C4-2B (cell line): ENCODE measurements at regions not wholly inside any gene's neighbourhood (a gene's known extent, or its start where the extent isn't known, plus 50 kb on each side); places are given as distances from the start of the nearest gene placed in this dataset.

Experiments used
- ZFX ChIP-seq: fragments of 450-650 bp; IDR thresholded peaks from 2 replicates; pipeline ENCODE4 v1.6.1; 2017
- TF ChIP-seq, protein P1 (sequence below): fragments of 450-650 bp; conservative IDR thresholded peaks from 2 replicates; pipeline ENCODE4 v1.5.1; 2017; ENCODE audit warnings: mild to moderate bottlenecking

DNA sequence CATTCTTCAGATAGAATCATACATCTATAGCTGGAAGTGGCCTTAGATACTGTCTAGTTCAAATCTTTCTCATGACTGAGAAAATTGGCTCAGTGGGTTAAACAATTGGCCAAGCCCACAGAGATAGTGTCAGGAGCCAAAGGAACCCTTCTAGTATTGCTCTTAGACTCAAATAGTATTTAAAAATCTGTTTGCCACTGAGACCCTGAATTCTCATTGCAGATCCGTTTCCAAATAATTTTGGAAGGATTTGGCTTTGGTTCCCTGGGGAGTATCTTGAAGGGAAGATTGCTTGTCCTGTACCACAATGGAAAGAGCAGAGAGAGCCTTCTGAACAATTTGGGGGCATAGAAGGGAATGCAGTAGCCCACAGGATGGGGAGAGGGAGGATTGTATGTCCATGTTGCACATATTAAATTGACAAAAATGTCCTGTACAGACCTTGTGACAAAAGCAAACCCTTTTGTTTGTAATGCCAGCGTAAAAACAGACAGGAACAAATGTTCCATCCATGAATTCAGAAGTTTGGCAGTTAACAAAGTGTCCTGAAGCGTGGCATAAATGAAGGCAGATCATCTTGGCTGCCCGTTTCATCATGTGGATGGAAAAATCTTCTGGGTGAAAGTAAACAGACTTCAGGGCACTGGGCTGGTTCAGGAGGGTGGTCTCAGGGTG lies 156.4 kb upstream of the RASGRP1 start:
- TF ChIP-seq, protein P1, sequence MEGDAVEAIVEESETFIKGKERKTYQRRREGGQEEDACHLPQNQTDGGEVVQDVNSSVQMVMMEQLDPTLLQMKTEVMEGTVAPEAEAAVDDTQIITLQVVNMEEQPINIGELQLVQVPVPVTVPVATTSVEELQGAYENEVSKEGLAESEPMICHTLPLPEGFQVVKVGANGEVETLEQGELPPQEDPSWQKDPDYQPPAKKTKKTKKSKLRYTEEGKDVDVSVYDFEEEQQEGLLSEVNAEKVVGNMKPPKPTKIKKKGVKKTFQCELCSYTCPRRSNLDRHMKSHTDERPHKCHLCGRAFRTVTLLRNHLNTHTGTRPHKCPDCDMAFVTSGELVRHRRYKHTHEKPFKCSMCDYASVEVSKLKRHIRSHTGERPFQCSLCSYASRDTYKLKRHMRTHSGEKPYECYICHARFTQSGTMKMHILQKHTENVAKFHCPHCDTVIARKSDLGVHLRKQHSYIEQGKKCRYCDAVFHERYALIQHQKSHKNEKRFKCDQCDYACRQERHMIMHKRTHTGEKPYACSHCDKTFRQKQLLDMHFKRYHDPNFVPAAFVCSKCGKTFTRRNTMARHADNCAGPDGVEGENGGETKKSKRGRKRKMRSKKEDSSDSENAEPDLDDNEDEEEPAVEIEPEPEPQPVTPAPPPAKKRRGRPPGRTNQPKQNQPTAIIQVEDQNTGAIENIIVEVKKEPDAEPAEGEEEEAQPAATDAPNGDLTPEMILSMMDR, result no peak
- no peak for TF ChIP-seq ZFX
